Brain pericyte (primary cell): ENCODE measurements at regions not wholly inside any gene's neighbourhood (a gene's known extent, or its start where the extent isn't known, plus 50 kb on each side); places are given as distances from the start of the nearest gene placed in this dataset.

Source experiments
- DNase-seq: peaks from one replicate; pipeline ENCODE4 v3.0.0-alpha.2; 2012; ENCODE audit warnings: low read depth, low spot score

DNA sequence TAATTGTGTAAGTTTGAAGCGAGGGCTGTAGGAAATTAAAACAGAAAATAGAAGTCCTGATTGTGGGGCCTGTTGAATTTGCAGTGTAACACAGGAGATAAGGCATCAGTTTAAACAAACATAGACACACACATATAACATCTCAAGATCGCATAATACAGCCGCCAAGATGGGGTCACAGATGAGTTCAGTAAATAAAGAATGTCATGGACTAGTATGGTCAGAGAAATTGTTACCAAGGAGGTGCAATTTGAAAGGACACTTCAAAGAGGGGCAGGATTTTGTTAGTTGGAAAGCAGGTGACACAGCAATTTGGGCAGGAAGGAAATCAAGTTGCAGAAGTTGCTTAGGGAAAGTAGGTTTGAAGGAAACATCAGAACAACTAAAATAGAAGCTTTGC is 450.0 kb downstream of the USP25 start:
- DNase-seq: no peak

DNA sequence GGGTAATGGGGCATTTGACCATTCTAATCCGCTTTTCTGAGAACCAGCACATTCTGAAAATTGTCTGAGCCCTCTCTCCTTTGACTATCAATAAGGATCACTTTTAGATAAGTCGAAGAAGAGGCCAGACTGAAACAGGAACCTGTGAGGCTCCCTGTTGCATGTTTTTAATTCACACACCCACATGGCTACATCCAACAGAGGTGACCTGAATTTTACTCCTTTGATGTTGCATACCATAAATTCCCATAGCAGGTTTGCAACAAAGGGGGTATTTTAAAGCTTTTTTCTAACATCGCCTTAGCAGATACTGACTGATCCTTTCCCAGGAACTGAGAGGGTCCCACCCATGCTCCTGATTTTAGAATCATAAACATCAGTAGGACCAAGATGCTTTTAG is 450.8 kb downstream of the USP25 start:
- no peak for DNase-seq

DNA sequence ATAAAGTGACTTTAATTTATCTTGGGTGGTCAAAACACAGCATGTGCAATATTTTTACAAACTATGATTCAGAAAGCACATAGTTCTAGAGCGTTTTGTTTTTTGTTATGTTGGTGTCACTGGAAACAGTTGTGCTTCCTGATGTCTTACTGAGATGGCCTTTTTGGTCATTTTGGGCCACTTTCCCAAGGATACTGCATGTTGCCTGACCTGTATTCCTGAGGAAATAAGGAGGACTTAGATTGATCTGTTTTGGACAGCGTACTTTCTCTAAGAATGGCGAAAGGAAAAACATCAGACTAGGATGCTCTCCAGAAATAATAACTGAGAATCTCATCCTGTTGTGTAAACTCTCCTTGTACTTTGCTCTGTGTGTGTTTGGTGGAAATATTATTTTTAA is 451.2 kb downstream of the USP25 start:
- DNase-seq: peak; percentile 79

DNA sequence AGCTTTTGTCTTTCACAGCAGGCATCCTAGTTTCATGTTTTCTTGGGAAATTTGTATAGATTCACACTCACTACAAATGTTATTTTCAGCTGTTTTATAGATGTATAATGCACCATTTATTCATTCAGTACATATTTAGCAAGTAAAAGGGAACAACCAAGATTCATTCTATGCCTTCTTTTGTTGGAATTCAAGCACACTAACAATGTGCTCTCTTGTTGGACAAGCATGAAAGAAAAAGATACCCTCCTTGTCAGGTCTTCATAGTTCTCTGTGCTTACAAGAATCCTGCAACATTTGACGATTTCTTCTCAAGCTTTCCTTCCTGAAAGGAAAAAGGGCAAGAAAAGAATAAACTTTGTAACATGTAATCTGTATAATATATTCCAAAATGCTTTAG is 456.0 kb downstream of the USP25 start:
- DNase-seq: no peak

DNA sequence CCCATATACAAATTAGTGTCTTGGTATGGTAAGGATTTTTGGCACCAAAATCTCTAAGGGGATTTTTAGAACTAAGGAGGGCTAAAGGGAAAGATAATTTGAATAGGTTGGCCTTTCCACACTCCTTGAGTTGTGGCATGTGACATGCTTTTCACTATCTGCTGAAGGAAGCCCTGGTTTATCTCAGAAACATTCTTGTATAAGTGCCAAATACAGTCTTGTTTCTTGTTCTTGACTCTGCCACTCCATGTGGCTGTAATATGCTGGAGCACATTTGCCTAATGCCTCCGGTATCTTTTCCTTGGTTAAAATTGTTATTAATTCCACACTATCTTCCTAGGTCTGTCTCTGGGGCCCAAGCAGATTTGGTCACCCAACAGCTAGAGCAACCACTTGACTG is 457.0 kb downstream of the USP25 start:
- no peak for DNase-seq

DNA sequence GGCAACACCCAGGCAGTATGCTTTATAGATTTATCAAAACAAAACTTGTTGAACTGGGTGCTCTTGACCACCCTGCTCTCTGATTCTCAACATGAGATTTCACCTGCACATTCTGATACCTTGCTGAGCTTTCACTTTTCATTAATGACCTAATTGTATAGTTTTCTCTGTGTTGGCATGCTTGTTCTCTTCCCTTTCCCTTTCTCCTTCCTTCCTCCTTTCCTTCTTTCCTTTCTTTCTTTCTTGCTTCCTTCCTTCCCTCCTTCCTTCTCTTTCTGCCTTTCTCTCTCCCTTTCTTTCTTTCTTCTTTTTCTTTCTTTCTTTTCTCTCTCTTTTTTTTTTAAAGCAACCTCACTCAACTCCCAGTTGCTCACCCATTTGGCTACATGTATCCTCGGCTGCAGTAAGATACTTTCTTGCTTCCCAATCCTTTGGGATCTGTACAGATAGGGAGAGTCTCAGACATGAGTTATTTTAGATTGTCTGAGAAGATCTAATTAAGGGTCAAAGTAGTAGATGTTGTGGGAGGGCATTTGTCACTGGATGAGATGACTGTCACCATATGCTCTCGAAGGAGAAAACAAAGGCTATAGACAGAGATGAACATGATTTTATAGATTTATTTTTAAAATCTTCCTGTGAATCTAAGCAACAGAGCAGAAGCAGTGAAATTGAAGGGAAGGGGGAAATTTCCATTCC is 458.0 kb downstream of the USP25 start:
- no peak for DNase-seq

DNA sequence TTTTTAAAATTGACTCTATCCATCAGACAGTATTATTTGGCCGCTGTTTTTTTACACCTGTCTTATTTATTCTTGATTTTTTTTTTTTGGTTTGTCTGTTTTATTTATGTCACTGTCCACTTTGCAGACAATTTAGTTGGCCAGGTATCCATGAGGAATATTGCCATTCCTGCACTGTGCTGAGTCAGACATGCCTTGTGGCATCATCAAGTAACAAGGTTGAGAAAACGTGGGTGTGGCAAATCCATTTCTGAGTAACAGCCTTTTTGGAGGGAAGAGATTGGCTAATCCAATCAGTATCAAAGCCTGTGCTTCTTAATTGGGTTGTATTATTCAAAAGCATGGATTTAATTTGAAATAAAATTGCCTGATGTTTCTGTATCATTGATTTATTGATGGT is 463.1 kb downstream of the USP25 start:
- DNase-seq: no peak

DNA sequence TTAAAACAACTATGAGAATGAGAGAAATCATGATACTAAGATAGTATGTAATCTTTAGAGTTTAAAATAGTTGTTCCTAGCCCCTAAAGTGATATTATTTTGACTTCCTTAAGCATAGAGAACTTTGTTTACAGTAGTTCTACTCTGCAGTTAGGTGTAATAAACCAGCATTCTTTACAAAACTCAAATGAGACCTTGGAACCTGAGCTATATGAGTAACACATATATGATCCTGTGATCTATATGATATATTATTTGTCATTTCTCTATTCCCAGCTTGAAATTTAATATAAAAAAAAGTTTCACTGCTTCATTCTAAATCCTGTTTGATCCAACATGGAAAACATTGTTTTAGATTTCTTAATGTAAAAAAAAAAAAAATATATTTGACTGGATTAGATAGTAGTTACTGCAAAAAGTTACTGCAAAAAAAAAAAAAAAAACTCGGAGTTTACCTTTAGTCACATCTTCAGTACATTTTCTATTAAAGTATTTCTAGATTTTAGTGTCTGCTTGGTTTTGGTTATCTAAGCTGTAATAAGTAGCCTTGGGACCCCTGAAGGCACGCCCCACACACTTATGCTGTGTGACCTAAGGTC is 463.8 kb downstream of the USP25 start:
- DNase-seq: no peak

DNA sequence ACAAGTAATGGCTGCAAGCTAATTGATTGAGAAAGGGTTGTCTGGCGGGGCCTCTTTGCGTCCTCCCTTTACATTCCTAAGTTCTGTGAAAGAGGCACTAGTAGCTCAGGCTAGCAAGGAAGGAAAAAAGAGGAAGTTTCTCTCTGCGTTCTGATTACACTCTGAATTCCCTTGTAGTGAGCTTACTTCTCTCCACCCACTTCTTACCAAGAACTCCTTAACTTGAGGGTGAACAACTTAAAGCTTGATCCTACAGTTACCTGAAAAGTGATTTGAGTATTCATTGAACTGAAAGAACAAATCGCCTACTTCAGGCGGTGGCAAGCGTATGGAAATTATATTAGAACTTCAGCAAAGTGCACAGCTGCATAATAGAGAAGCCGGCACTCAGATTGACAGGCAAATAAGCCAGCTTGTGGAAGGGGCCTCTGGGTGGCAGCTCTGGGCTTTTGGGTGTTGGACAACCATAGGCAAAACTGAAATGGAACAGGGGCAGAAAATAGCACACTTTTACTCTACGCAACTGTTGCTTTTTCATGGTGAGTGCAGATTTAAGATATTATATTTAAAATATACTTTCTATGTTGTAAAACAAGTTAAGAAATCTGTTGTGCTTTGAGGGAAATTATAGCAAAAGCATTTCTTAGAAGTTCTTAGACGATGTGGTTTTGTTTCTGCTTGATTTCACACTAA is 464.5 kb downstream of the USP25 start:
- peak; percentile 69 for DNase-seq

DNA sequence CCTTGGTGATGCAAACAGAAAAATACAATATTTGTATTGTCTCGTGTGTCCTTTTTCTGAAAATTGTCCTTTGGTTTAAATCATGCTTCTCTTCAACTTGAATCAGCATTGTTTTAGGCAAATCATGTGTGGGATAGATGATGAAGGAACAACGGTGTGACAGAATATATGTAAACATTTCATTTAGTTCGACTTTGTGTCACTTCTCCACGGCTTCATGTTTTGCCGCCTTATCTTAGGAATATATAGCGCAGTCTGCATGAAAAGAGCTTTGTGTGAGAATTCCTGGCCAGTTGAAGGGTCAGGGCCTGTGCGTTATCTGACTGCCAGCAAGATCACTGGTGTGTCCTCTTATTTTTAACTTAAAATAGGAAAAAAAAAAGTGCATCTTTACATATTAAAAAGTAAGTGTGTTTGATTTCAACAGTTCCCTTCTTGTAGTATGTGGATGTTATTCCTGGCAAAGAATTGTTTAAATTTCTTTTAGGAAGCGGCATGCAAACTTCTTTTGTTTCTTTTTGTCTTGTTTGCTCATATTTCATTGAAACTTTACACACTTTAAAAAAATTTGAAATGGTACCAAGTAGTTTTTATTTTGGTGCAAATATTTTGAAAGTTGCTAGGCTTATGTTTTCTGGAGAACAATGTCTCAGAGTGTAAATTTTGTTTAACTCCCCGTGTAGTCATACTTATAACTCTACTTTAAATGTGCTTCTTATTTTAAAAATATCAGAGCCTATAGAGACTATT is 465.2 kb downstream of the USP25 start:
- no peak for DNase-seq

DNA sequence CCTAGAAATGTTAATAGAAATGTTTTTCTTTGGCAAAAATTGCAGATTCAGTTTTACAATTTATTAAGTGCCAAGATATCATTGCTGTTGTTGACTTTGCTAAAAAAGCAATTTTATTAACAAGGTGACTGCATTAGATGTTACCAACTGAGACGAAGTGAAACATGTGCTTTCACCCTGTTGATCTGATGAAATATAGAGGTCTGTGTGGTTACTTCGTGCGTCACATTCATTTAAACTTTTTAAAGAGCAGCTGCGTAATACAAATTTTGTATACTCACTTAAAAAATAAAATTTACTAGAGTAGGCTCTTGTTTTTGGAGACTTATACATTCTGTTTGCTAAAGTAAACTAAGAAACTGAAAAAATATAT is 465.7 kb downstream of the USP25 start:
- DNase-seq: no peak

DNA sequence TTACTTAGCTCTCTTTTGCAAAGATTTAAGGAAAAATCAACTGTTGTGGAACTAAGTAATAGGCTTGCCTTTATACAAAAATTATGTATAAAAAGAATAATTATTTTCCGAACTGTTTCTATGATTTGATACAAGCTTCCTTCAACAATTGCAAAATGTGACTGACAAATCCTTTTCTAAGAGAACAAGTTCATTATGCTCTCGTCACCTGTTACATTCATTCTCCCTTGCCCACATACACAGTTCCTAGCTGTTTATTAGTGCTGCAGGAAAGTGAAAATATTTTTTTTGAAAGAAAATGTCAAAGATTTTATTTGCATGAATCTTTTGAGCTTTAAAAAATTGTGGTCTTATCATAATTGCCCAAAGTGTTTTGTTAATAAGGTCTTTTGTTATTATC is 466.2 kb downstream of the USP25 start:
- no peak for DNase-seq

DNA sequence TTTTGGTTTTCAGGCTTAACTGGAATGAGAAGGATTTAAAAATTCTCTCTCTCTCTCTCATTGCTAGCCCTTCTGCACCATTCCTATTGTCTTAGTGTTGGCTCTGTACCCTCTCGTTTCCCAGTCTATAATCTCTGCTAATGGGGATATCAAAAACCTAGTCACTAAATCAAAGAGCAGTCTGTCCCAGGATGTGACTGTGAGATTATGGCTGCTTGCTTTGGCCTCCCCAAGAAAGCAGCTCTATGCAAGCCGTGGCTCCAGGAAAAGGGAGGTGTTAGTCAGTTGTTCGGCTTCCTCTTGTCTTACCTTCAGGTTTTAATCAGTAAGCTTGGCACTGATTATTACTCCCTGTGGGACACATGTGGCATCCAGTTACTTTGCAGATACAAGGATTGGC is 468.8 kb downstream of the USP25 start:
- no peak for DNase-seq

DNA sequence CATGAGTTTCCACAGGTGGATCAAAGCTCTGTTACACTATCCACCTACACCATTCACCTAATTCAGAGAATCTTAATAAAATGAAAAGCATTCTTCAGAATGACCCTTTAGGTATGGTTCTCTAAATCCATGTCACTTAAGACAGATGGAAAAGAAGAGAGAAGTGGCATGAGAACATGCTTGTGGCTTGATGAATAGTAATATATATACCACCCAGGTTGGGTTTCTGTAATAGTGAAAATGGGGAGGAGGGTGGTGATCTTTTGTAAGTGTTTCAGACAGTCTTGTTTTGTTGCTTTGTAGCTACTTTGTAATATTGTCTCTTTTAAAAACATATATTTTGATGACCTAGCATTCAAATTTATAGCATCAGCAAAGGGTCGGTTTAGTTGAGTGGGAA is 469.8 kb downstream of the USP25 start:
- no peak for DNase-seq

DNA sequence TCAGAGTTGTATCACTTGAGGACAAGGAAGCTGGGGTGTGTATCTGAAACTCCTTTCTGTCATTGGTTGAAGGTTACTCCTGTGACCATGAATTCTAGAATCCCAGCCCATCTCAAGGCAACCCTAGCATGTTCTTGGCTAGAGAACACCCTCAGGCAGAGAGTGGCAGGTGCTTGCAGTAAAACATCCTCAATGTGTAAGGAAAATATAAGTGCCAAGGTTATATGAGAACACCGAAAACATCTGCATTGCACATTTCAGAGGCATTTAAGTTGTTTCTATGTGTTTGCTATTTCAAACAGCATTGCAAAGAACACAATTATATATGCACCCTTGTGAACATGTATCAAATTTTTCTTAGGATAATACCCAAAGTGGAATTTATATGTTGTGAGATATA is 471.9 kb downstream of the USP25 start:
- no peak for DNase-seq

DNA sequence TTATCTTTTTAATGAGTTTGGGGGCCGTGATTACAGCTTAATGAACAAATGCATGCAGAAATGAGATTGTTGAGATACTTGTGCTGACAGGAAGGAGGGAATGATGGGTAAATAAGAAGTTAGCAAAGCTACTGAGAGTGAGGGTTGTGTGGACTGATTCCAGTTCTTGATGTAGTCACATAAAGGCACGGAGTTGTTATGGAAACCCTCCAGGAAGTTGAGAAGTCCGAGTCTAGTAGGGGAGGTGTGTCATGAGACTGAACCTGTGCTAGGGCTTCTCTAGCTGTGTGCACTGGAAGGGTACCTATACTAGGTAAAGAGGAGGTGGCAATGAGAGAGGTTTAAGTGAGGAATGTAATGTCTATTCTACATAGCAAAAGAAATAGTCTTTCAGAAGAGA is 475.7 kb downstream of the USP25 start:
- DNase-seq: no peak

DNA sequence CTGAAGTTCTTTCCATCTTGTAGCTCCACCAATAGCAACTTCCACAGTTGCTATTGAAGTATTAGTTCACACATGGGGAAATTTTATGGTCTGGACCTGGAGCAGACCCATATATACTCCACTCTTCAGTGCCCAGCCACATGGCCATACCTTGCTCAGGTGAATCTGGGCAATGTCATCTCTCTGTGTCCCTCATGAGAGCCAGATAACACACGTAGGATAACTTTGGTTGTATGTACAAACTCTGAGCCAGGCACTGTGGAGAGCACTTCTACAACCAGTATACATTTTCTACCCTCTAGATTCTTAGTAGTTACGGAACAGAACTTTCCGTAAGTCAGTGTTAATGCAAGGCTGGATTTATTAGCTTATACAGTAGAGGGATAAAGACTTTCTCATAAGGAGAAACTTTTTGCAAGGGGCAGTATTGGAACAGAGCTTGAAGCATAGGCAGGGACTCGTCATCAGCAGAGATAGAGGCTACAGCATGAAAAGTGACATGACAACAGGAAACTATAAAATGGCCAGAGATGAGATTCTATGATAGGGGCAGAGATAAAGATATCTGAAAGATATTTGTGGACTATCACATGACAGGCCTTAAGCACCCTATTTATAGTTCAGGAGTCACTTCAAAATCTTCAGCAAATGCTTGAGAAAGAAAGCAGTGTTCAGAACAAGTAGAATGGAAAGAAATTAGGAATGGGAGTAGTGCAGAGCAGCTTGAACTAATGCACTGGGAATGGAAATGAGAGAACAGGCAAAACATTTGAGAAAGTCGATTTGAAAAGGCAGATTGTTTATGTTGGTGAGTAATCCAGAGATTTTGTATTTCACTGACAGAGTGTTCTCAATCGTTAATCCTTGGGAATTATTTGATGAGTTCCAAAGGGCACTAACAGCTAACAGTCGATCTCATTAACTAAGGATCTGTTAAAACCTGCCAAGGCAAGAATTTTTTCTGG is 481.8 kb downstream of the USP25 start:
- no peak for DNase-seq

DNA sequence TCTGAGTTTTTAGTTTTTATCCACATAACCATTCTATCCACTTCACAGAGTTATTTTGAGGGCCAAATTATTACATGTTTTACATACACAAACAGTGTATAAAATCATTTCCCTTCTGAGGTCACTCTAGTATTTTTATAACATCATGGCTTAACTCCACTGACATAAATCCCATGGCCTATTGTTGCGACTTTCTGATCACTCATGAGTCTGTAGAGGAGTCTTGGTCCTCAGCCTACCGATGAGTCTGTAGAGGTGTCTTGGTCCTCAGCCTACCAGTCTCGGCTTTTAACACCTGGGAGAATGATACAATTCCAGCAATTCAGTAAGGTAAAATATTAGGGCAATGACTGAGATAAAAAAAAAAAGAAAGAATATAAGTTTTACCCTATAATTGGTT is 483.7 kb downstream of the USP25 start:
- no peak for DNase-seq

DNA sequence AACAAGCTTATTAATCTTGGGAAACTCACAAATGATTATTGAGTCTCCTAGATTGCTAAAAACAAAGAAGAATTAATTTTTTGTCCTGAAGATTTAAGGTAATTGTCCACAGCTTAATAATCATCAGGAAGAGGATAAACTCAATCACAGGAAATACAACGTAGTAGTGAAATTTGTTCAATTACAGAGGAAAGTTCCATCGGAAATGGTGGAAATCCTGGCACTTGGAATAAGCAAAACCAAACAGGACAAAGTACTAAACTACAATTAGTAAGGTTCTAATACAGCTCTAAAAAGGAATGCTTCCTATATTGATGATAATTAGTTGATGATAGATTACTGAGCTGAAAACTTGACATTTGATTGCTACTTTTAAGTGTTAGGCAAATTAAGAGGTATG is 485.4 kb downstream of the USP25 start:
- no peak for DNase-seq

DNA sequence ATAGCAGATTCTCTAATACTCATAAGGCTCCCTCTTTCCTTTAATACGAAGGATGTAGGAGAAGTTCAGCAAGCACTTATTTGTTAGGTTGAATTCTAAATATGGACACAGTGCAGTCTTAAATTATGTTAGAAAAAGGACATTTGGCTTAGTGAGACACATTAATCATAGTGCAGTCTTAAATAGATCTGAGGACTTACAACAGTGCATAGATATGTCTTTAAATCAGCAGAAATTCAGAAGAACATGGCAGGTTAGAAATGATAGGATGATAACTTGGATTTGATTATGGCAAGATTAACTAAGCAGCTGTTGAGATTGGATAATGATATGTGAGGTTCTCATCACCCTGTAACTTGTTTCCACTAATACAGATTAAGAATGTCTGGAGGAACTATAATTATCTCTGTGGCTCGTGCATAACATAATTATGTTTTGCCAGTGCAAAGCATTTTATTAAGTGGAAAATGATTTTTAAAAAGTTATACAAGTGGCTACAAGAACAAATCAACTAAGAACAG is 485.9 kb downstream of the USP25 start:
- DNase-seq: no peak

DNA sequence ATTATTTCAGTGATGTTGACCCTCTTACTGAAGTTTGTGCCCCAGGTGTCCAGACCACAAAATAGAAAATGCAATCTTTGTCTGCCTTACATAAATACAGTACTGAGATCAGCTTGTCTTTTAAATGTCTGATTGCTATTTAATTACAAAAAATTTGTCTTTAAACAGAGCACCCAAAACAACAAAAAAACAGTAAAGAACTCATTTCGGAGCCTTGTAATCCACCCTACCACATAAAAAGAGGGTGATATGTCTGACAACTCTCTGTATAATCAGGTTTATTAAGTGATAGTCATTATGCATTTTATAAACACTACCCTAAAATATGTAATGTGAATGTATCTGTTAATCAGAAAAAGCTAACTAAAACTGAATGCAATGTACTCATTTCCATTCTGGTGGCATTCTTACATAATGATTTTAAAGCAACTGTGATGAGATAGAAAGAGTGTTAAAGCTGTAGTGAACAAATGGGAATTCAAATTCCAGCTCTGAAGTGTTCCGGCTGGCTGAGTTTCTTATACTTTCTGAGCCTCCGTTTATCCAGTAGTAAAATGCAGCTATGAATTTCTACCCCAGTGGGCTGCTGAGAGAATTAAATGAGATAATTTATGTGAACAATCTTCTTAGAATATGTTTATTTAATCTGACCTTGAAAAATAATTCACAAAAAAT is 486.6 kb downstream of the USP25 start:
- no peak for DNase-seq
